Fibroblast of skin of right biceps (primary cell): ENCODE measurements at regions not wholly inside any gene's neighbourhood (a gene's known extent, or its start where the extent isn't known, plus 50 kb on each side); places are given as distances from the start of the nearest gene placed in this dataset.

ENCODE experiments used
- DNase-seq: peaks from one replicate; pipeline ENCODE4 v3.0.0-alpha.2; 2013

- peak; percentile 22 for DNase-seq
These were observed 162.8 kb downstream of the SREK1 start for GRCh38 chr5:66306844-66307315.

- DNase-seq, result peak; percentile 62
These were observed 163.6 kb downstream of the SREK1 start for GRCh38 chr5:66307647-66308241.

- no peak for DNase-seq
These were observed 168.2 kb downstream of the SREK1 start for GRCh38 chr5:66312266-66312665.

GRCh38 chr5:66315784-66316183 is 171.7 kb downstream of the SREK1 start:
- no peak for DNase-seq

GRCh38 chr5:66322786-66323528 is 178.9 kb downstream of the SREK1 start:
- no peak for DNase-seq

DNA sequence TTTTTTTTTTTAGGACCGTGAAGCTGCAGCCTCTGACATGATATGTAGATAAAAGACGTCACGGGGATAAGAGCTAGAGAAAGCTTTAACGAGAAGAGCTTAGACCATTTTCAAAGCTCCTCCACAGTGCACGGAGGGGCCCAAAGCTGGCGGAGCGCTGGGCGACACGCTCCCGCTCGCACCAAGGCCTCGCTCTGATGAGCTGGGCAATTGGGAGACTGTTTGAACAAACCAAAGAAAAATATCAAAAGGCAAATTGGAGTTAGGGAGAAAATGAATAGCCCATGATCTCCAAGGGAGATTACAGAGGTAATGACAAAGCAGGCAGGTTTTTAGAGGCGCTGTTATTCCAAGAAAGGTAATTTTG is 179.4 kb downstream of the SREK1 start:
- DNase-seq, result no peak

- no peak for DNase-seq
These were observed 180.3 kb downstream of the SREK1 start for GRCh38 chr5:66324357-66324756.

DNA sequence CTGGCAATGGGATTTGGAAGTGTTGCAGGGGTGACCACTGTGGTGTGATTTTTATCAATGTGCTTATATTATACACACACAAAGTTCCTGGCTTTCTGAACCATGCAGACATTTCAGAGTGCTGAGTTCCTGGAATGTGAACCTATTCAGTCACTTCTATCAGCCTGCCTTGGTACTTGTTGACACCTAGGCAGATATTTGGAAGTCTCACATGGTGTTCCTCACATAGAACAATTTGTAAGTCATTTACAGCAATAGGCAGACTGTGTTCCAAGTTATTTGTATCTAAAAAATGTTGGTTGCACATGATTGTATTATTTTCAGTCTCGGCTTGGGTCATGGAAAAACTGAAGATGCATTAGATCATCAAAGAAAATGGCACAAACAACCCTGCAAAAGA is 182.2 kb downstream of the SREK1 start:
- DNase-seq, result no peak

GRCh38 chr5:66327008-66327407 is 182.9 kb downstream of the SREK1 start:
- no peak for DNase-seq

DNA sequence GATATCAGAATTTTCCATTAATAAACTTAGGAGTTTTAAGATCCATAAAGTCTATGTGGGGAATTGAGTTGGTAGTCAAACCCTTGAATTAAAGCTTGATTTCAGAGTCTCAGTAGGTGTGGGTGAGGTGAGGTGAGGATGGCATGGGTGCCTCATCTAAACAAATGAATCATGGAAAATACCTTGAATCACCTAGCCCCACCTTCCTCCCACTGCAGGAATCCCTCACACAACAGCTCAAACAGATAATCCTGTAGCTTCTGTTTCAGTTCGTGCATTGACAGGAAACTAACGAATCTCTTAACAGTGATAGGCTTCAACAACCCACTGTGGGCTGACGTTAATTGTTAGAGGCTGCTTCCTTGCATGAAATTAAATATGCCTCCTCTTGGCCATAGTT is 185.0 kb downstream of the SREK1 start:
- no peak for DNase-seq

GRCh38 chr5:66333192-66333591 is 189.1 kb downstream of the SREK1 start:
- DNase-seq, result no peak

DNA sequence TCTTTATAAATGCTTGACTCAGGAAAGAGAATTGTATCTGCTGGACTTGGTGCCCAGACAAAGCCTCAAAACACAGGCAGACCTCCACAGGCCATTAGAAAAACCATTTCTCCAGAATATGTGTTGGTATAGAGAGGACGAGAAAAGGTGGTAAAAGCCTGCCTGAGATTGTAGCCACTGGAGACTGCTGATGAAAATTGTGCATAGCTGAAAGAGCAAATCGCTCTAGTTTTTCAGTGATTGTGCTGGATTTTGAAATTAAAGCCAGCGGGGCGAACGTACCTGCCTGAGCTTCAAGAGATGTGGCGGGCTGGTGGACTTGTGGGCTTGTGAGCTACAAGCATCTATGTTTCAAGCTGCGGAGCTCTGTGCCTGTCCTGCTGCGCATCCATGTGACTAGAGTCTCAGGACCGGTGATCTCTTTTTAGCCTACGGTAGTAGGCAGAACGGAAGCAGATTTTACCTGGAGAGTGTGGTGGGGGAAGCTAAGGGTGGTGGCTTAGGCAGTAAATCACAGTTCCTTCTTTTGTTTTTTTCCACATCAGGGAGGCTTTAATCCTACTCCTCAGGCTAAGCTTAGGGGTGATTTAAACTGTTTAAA is 193.6 kb downstream of the SREK1 start:
- no peak for DNase-seq

- no peak for DNase-seq
These were observed 194.7 kb downstream of the SREK1 start for GRCh38 chr5:66338828-66339227.

GRCh38 chr5:66339896-66340295 is 195.8 kb downstream of the SREK1 start:
- no peak for DNase-seq

DNA sequence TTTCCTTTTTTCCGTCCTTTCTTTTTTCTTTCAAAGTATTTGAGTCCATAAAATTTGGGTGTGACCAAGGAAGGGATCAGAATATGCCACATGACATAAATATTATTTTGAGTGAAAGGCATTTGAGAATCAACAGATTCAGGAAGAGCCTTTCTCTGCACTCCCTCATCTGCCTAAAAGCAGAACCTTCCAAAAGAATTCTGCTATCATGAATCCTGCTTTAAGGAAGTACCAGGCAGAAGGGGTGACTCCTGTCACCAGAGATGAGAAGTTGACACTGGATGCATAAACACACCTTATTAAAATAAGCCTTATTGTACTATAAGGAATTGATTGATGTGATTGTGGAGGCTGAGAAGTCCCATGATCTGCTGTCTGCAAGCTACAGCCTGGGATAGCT is 196.7 kb downstream of the SREK1 start:
- no peak for DNase-seq

DNA sequence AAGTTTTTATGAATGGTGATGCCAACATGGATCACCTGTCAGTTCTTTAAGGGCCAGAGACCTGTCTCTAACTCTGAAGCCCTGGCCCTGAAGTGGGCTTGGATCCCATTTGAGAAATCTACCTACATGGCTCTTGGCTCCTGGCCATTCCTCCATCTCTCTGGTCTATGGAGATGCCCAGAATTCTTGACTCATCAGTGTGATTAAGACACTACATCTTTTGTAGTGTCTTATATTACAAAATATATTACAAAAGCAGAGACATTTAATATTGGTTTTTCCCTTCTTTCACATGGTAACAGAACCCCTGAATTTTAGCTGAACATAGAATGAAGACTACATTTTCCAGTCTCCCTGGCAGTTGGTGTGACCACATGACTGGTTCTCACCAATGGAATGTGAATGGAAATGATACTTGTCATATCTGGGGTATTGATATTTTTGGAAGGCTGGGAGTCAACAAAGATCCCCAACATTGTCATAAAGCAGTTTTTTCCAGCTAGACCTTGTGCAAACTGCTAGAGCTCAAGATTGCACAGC is 198.3 kb downstream of the SREK1 start:
- no peak for DNase-seq

DNA sequence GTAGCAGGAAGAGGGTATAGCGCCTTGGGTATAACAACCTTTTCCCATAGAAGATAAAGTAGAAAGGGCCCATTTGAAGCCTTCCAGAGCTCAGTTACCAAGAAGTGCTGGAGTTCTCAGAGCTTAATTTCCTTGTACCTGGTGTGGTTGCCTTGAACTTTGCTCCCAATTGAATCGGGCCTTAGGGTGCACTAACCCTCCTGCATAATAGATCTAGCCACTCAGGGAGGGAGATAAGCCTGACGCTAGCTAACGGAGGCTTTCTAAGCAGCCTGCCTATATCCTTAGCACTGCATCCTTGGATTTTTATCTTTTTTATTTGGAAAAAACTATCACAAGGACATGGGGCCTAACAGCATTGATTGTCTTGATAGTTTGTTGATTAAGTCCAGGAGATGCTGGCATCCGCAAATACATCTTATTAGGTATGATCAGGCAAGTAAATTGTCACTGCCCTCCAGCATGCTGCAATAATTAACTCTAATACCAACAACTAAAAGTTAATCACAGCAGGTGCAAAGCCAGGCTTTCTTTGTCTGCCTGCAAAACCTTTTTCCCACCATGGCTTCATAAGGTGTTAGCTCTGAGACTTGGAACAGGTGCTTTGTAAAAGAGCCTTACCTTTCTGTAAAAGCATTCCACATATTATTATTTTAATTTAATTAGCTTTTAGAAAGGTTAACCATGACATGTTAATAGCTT is 199.4 kb downstream of the SREK1 start:
- DNase-seq, result no peak

DNA sequence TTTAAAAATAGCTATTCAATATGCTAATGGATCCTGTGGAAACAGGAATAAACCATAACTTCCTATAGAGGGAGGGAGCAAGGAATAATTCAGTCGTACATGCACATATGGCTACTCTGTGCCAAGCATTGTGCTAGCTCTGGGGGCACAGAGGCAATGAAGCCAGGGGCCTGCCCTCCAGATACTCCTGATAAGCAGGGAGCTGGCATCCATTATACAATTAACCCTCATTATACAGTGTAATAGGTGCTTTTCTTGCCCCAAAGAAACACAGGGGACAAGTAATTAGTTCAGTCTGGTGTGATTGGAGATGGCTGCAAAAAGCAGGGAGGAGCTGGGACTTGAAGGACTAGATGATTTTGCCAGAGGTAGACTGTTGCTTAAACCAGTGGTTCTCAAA is 200.4 kb downstream of the SREK1 start:
- DNase-seq, result no peak

GRCh38 chr5:66345281-66345680 is 201.2 kb downstream of the SREK1 start:
- DNase-seq, result no peak

- no peak for DNase-seq
These were observed 202.8 kb downstream of the SREK1 start for GRCh38 chr5:66346869-66347268.

DNA sequence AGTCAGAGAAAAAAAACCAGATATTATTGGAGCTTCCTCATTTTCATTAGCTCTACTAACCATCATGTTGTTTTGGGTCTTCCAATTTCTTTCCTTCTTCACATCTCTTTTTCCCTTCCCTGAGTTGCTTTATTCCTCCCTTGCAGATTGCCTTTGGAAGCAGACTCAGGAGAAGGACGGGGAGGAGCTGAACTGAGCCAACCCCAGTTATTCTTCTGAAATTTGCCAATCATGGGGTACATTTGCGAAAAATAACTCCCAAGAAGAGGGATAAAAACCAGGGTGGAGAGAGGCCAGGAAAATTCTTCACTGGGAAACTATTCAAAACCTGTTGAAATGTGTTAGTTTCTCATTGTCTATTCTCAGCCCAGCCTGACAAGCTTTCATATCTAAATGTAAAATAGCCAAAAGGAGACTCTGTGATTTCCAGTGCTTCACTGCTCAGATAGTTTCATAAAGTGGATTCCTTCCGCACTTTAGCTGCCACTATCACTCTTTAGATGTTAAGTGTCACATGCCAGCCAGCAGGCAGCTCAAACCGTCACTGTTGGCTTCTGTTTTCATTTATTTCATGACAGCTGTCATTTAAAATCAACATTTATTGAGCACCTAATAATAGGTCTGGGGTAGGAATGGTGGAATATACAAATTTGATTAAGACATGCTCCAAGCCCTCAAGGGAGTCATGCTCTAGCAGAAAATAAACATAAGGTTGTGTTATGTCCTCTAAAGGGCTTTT is 204.5 kb downstream of the SREK1 start:
- DNase-seq, result no peak

DNA sequence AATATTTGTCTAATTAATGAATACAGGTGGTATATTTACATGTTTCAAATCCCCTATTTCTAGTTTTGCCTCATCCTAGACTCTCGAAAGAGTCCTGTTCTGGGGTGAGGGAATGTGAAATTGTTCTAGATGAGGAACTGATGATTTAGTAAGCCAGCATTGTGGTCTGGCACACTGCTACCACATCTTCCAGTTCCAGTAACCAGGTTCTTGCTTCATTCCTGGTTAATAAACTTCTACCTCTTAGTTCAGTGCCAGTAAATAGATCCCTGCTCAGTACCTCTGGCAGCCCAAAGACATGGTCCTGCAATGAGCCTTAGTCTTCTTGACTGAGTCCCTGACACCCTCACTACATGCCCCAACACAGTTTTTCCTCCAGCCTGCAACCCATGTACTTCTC is 207.7 kb downstream of the SREK1 start:
- no peak for DNase-seq

DNA sequence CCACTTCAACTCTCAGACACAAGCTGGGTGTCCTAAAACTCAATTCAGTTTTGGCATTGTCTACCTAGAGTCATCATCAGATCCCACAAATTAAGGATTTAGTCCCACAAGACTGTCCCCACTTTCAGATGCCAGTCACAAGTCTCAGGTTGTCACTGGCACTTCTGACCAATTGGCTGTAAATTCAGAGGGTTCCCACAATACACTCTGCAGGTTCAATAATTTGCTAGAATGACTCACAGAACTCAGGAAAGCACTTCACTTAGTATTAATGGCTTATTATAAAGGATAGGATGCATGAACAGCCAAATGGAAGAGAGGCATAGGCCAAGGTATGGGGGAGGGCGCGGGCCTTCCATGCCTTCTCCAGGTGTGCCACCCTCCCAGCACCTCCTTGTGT is 209.1 kb downstream of the SREK1 start:
- no peak for DNase-seq
